Activated CD4-positive, alpha-beta T cell treated with anti-CD3 and anti-CD28 coated beads, Interleukin-2, amount 50 U/mL, for 1 hour (primary cell): ENCODE measurements at regions not wholly inside any gene's neighbourhood (a gene's known extent, or its start where the extent isn't known, plus 50 kb on each side); places are given as distances from the start of the nearest gene placed in this dataset.

Source experiments
- DNase-seq: peaks from one replicate; pipeline ENCODE4 v3.0.0-alpha.2; 2020

GRCh38 chr2:122182616-122183355 lies 427.3 kb downstream of the TSN start:
- DNase-seq, result no peak

- DNase-seq, result no peak
Observed at GRCh38 chr2:122183890-122184289, 428.4 kb downstream of the TSN start.

DNA sequence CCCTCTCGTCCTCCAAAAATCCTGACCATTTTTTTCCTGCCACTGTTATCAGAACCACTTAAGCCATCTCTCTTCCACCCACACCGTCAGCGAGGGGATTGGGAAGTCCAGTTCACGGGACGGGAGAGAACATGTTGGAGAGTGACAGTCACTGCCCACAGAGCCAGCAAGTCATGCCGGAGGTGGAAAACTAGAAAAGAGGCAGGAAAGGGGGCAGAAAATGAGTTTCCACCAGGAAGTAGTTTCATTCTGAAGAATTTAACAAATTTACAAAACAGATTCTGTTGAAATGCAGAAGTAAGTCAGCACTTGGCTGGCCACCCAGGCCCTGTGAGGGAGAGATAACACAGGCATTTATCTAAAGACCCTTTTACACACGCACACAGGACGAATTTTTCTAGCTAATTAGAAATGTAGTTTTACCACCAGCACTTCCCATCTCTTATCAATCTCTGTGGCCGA lies 431.3 kb downstream of the TSN start:
- no peak for DNase-seq

DNA sequence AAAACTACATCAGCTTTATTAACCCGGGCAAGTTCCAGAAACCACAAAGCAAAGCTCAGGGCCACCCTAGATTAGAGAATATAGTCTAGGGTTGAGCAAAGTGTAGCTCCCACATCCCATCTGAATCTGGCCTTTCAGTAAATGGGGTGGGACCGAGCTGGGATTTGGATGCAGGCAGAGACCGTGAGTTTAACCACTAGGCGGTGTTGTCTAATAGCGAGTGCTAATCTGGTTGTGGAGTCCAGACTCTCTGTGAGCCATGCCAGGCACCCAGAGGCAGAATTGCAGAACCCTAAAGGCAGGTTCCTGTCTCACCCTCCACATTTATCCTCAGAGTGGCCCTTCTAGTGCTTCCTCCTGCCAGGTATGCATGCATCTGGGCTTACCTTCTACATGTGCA lies 435.9 kb downstream of the TSN start:
- no peak for DNase-seq

- DNase-seq, result no peak
Observed at GRCh38 chr2:122193622-122194021, 438.2 kb downstream of the TSN start.

- DNase-seq, result no peak
Observed at GRCh38 chr2:122194546-122194945, 439.1 kb downstream of the TSN start.

DNA sequence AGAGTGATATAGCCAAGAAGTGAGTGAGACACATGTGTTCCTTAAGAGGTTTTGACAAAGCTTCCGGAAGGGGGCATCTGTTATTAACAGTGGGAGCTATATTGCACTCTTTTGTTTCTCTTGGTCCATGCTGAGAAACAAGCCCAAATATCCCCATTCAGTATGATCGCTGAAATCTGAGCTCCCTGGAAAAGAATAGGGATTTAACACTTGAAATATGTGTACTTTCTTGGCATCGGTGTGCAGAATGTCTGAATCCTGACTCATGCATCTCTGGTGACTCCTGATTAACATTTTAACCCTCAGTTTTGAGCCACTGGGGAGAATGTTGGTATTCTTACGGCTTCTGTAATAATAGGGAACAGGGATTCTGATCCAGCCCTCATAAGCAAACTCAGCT lies 448.1 kb downstream of the TSN start:
- no peak for DNase-seq

DNA sequence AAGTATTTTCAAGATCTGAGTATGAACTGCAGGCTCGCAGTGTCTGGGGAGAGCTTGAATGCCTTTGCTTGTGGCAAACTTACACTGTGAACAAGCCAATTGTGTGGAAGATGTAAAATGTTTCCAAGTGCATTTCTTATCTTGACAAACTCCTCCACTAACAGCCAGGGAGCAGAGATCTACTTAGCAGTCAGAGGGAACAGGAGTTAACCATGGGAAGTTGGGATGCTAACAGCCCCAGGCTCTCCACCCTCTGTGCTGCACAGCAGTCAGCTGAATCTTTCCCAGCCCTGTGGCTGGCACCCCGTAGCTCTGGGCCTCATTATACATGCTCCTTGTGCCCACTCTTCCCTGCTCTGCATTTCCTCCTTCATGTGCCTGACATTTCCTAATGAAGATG lies 450.2 kb downstream of the TSN start:
- no peak for DNase-seq

DNA sequence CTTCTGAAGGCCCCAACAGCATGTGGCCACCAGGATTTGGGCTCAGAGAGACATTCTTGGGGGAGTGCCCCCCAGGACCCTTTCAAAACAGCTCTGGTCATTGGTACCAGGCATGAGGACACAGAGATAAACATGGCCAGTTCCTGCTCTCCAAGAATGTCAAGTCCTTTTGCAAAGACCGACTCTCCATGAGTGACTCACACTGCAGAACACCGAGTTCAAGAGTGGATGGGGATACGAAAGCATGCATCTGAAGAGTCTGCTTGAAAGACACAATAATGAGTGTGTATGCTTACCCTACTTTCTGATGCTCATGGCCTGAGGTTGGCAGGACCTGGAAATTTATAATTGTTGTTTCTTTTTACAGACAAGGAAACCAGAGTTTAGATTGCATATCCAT lies 450.6 kb downstream of the TSN start:
- DNase-seq, result no peak

DNA sequence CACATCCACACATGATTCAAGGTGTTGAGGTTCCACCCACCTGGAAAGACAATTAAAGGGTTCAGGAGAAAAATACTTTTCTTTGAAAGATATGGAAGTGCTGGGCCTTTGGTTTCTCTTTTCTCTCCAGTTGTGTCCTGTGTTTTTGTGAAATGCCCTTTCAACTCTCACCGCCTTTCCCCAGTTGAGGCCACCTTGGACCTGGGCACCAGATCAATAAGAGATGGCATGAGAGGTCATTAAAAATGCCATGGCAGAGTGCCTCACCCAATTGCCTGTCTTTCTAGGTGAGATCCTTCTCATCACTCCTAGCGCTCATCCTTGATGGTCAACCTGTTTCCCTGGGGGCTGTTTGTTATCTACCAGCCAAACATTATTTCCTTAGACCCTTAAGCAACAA lies 453.9 kb downstream of the TSN start:
- DNase-seq, result no peak

DNA sequence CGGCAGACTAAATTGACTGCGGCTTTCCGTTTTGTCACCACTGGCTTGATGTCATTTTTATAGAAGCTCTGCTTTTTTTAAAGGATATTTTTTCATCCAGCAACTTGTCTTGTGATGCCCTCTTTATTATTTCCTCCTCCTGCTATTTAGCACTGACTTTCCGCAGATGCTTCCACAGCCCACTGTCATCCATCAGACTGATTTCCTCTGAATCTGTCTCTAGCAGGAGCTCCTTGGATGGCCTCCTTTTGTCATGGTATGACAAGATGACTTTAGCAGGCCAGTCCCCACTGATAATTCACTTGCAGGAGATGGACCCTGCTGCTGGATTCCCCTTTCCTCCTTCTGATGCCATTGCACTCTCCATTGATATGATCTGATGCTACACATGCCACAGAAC lies 454.6 kb downstream of the TSN start:
- DNase-seq, result no peak

DNA sequence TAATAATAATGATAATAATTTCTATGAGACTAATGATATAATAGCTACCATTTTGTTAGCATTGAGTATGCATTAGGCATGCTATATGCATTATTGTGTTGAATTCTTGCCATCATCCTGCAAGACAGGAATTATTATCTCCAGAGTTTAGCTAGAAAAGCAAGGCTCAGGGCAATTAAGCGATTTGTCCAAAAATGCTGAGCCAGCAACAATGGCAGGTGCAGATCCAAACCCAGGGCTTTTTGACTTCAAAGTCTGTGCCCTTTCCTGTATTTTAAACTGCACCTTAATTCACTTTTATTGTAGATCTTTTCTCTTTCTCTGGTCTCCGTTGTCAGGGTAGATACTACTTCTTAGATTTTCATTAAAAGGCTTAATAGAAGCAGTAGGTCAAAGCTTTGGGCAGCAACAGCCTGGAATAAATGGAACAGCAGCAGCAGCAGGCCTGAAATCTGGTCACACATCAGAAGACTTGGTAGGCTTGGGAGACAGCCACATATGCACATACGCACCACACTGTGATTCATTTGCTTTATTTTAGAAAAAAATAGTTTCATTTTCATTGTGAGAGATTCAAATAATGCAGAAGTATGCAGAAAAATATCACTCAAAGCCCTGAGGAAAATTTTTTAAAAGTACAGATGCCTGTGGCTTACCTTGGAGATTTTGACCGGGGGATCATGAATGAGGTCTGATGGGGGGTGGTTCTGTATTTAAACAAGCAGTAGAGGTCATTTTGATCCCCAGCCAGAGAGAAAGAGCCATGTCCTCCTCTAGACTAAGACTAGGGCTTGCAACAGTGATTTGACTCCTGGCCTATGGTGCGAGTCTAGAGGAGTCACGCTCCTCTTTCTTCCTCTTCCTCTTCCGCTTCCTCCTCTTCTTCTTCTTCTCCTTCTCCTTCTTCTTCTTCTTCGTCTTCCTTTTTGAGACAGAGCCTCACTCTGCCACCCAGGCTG lies 455.7 kb downstream of the TSN start:
- DNase-seq, result no peak

- no peak for DNase-seq
Observed at GRCh38 chr2:122213312-122213711, 457.9 kb downstream of the TSN start.

DNA sequence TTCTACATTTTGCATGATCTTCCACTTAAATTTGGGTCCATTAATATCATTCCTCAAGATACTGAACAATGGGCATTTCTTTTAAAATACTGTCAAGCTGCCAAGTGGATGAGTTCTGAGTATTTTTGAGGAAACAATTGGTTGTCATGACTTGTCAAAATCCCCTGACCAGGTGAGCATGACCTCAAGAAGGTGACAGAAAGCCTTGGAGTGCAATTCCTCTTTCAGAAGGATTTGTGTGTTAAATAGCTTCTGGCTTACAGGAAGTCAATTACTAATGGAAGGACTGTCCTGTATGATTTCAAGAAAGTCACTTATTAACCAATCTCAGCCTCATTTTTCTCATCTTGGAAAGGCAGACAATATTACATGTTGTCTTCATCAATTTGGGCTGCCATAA lies 460.6 kb downstream of the TSN start:
- DNase-seq, result no peak

GRCh38 chr2:122216901-122217300 lies 461.4 kb downstream of the TSN start:
- DNase-seq, result no peak

DNA sequence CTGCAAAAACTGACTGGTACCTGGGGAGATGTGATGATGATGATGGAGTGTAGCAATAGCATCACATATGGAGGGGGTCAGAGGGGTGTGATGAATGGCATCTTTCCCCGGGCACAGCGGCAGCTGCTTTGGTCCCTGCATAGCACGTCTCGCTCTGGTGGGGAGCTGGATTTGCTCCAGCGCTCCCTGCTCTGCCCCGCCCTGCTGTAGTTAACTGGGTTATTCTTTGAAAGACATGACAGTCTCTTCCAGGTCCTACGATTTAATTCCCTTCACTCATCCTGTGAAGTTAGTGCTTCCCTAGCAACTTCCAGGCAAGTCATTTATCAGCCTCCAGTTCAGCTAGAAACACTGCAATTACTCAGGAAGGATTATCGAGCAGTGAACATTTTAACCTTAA lies 463.1 kb downstream of the TSN start:
- no peak for DNase-seq

DNA sequence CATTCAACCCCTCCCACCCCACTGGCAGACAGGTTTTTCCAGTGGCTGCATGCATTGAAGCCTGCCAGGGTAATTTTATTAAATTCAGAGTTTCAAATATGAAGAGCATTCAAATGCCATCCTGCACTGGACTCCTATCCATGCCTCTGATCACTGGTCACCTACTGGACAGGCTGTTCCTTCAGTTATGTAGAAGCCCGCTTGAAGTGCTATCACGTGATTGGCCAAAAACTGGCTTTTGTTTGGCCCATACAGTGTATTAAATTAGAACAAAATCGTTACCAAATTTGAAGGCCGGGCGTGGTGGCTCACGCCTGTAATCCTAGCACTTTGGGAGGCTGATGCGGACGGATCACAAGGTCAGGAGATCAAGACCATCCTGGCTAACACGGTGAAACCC lies 464.1 kb downstream of the TSN start:
- DNase-seq, result no peak

DNA sequence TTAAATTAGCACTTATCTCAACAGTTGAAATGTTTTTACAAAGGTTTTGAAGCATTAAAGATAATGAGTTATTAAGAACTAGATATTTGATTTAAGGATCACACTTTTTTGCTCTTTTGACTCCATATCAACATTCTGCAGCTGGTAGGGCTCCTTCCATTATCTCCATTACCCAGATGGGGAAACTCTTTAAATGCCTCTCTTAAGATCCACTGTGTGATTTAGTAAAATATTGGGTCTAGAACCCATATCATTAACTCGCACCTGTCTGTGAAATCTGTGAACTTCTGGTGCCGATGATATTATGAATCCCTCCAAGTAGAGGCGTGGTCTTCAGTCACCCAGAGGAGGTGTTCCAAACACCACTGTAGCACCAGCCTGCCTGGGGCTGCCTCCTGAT lies 466.2 kb downstream of the TSN start:
- no peak for DNase-seq

DNA sequence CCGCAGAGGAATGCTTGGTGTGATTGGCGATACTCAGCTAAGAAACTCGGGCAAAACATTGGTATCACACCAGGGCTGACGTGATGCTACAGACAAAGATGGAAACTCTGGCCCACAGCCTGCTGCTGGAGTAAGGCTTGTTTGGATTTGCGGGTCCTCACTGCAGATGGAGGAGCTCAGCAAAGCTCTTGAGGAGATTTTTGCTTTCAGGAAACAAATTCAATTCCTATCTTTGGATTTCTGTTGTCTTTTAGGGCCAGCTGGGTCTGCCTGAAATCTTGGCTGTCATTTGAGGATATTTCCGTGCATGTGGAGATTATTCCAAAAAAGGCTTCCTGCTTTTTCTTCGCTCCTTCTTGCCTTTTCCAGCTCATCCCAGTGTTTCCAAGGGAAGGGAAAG lies 475.8 kb downstream of the TSN start:
- no peak for DNase-seq

GRCh38 chr2:122233372-122233771 lies 477.9 kb downstream of the TSN start:
- no peak for DNase-seq

DNA sequence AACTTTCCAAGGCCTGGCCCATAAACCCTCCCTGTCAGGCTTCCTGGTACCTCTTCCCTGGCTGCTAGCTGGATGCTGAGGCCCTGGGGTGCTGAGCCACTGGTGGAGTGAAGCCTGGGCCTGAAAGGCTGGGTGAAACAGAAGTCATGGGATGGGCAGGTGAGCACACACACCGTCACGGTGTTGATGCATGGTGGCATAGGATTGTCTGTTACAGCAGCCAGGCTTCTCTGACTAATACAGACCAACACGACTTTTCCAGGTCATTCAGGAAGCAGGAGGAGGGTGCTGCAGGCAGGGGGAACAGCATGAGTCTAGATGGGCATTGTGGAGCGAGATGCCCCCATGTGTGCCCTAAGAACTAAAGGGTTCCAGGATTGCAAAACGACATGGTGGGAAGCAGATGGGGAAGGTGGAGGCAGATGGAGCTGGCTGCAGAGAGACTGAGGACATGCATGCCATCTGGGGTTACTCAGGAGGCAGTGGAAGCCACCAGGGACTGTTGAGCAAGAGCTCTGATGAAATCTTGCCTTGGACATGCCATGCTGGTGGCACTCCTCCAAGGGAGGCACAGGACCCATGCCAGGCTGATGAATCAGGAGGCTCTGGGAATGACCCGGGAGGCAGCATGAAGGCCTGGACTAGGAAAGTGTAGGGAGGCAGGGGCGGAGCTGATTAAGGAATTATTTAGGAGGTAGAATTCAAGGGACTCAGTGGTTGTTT lies 480.9 kb downstream of the TSN start:
- no peak for DNase-seq

DNA sequence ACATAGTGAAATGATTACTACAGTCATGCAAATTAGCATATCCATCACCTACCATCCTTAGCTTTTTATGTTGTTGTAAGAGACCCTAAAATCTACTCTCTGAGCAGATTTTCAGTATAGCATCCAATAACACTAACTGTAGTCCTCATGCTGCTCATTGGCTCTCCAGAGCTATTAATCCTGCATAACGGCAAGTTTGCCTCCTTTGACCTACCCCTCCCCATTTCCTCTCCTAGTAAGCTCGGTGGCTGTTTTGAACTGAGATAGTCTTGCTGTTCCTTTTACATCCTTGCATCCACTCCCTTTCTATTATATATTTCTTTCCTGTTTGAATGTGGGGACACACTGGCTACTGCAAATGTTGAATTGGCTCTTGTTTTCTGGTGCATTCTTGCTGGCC lies 481.5 kb downstream of the TSN start:
- DNase-seq, result no peak

- DNase-seq, result no peak
Observed at GRCh38 chr2:122237450-122237849, 482.0 kb downstream of the TSN start.
